ENCODE measurements at regions not wholly inside any gene's neighbourhood (a gene's known extent, or its start where the extent isn't known, plus 50 kb on each side); places are given as distances from the start of the nearest gene placed in this dataset.
"Not testable (repeated sequence)": the region's sequence is repeated elsewhere in the genome, so short reads cannot be mapped to it uniquely, and the experiment has no call there.

DNA sequence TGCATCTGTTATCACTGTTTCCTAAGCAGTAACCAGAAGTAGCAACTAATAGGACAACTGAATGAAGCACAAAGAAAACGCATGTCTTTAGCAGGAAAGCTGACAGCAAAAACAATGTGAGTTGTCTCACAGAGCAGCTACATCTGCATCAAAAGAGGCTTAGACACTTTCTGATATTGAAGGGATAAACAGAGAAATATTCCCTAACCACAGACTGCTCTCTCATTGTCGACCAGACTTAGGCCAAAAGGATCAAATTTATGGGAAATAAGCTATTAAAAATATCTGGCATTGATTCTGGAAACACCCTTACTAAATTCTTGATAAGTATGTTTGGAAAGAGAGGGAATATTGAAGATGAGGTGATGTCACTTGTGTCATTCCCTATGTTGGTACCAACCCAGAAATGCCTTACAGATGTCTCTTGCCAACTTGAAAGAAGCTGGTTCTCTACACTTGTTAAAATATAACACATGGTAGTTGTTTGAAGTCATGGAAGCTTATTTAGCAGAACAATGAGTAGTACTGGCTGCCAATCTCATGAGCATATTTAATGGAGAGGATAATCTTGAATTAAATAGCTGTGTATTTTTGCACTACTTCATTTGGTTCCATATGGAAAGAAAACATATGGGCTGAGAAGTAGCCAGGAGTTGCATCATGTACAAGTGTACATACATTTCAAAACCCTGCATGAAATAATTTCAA lies 929.3 kb upstream of the MAN1A1 start:
- Histone ChIP-seq H3K36me3 (no peaks in the 10 kb centered on the region), H3K27me3 (no peaks in the 10 kb centered on the region), H3K27ac (no peak overlapping the region), H3K9me3 (no peaks in the 10 kb centered on the region), H3K4me3 (no peak overlapping the region), H3K4me1 (no peaks in the 10 kb centered on the region)
- 37 to 41% methylated on average over 2 of the region's 2 CpGs for WGBS, 2 donors (ENCODE audit: low coverage in 1 of 2)
- TF ChIP-seq, protein P1, sequence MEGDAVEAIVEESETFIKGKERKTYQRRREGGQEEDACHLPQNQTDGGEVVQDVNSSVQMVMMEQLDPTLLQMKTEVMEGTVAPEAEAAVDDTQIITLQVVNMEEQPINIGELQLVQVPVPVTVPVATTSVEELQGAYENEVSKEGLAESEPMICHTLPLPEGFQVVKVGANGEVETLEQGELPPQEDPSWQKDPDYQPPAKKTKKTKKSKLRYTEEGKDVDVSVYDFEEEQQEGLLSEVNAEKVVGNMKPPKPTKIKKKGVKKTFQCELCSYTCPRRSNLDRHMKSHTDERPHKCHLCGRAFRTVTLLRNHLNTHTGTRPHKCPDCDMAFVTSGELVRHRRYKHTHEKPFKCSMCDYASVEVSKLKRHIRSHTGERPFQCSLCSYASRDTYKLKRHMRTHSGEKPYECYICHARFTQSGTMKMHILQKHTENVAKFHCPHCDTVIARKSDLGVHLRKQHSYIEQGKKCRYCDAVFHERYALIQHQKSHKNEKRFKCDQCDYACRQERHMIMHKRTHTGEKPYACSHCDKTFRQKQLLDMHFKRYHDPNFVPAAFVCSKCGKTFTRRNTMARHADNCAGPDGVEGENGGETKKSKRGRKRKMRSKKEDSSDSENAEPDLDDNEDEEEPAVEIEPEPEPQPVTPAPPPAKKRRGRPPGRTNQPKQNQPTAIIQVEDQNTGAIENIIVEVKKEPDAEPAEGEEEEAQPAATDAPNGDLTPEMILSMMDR (IDR thresholded peaks at IDR 0.05) = no peak
- TF ChIP-seq POLR2A (IDR thresholded peaks at IDR 0.05) (no peak), POLR2AphosphoS5 (IDR thresholded peaks at IDR 0.05) (no peak), EP300 (IDR thresholded peaks at IDR 0.05) (no peak)
- no peak for ATAC-seq

DNA sequence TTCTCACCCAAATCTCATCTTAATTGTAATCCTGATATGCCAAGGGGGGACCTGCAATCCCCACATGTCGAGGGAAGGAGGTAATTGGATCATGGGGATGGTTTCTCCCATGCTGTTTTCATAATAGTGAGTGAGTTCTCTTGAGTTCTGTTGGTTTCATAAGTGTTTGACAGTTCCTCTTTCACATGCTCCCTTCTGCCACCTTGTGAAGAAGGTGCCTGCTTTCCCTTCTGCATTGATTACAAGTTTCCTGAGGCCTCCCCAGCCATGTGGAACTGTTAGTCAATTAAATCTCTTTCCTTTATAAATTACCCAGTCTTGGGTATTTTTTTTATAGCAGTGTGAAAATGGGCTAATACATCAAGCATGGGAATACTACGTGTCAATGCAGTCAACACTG lies 925.0 kb upstream of the MAN1A1 start:
- Histone ChIP-seq H3K4me3 (no peak overlapping the region), H3K36me3 (no peaks in the 10 kb centered on the region), H3K27me3 (no peaks in the 10 kb centered on the region), H3K9me3 (no peaks in the 10 kb centered on the region), H3K4me1 (no peaks in the 10 kb centered on the region), H3K27ac (no peak overlapping the region)
- TF ChIP-seq POLR2A (IDR thresholded peaks at IDR 0.05) = no peak
- no peak for TF ChIP-seq EP300 (IDR thresholded peaks at IDR 0.05)
- TF ChIP-seq, protein P1 (IDR thresholded peaks at IDR 0.05) = no peak
- no peak for TF ChIP-seq POLR2AphosphoS5 (IDR thresholded peaks at IDR 0.05)
- ATAC-seq = no peak
- 69 to 76% methylated on average over 2 of the region's 2 CpGs for WGBS, 2 donors (ENCODE audit: low coverage in 1 of 2)

DNA sequence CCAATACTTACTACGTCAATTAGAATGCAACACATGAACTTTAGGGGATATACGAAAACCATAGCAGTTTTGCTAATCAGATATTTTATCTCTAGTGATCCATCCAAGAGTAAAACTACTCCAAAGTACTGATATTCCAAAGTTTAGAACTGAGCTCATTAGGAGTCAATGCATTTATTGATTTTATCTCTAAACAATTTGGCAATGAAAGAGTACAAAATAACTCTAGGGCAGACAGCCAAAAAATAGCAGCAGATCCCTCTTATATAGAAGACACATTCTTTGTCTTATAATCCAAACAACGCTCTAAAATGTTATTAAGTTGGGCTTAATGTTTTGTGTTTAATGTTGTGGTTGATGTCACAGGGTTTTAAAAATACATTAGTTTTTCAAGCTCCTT lies 923.9 kb upstream of the MAN1A1 start:
- 51 to 68% methylated on average over 3 of the region's 3 CpGs for WGBS, 2 donors (ENCODE audit: low coverage in 1 of 2)

DNA sequence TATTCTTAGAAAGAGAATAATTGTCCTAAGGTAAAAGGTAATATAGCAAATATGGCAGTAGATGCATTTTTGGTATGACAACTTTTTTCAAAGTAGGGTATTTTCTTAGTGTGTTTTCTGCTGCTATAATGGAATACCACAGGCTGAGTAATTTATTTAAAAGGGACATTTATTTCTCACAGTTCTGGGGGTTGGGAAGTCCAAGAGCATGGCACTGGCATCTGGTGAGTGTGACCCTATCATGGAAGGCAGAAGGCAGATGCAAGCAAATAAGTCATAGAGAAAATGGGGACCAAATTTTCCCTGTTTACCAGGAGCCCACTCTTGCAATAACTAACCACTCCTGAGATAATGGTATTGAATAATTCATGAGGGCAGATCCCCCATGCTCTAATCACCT lies 922.5 kb upstream of the MAN1A1 start:
- TF ChIP-seq, protein P1 (IDR thresholded peaks at IDR 0.05) = no peak
- TF ChIP-seq POLR2A (IDR thresholded peaks at IDR 0.05) = no peak
- no peak for TF ChIP-seq POLR2AphosphoS5 (IDR thresholded peaks at IDR 0.05)
- no peak for TF ChIP-seq EP300 (IDR thresholded peaks at IDR 0.05)

More for the DNA sequence above, 923.9 kb upstream of the MAN1A1 start:
- Histone ChIP-seq H3K27ac (no peak overlapping the region), H3K9me3 (no peaks in the 10 kb centered on the region), H3K36me3 (no peaks in the 10 kb centered on the region), H3K27me3 (no peaks in the 10 kb centered on the region), H3K4me3 (no peak overlapping the region), H3K4me1 (no peaks in the 10 kb centered on the region)
- TF ChIP-seq POLR2A (IDR thresholded peaks at IDR 0.05) (no peak), POLR2AphosphoS5 (IDR thresholded peaks at IDR 0.05) (no peak), EP300 (IDR thresholded peaks at IDR 0.05) (no peak)
- TF ChIP-seq, protein P1 (IDR thresholded peaks at IDR 0.05) = no peak
- no peak for ATAC-seq

DNA sequence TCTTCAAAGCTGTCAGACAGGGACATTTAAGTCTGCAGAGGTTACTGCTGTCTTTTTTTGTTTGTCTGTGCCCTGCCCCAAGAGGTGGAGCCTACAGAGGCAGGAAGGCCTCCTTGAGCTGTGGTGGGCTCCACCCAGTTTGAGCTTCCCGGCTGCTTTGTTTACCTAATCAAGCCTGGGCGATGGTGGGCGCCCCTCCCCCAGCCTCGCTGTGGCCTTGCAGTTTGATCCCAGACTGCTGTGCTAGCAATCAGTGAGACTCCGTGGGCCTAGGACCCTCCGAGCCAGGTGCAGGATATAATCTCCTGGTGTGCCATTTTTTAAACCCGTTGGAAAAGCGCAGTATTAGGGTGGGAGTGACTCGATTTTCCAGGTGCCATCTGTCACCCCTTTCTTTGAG lies 918.7 kb upstream of the MAN1A1 start:
- not testable (repeated sequence) for H3K36me3 ChIP-seq, ATAC-seq, H3K4me3 ChIP-seq, H3K27ac ChIP-seq, H3K9me3 ChIP-seq, H3K4me1 ChIP-seq, H3K27me3 ChIP-seq
- no CpG with 5 or more reads among the region's 9 CpGs for WGBS, 2 donors (ENCODE audit: low coverage in 1 of 2)

More for the DNA sequence above, 922.5 kb upstream of the MAN1A1 start:
- Histone ChIP-seq H3K36me3 (no peaks in the 10 kb centered on the region), H3K4me1 (no peaks in the 10 kb centered on the region), H3K4me3 (no peak overlapping the region), H3K9me3 (no peaks in the 10 kb centered on the region), H3K27ac (no peak overlapping the region), H3K27me3 (no peaks in the 10 kb centered on the region)
- ATAC-seq = no peak

Measured in gastroesophageal sphincter (tissue), 4 donors.